IMR-90 (cell line): ENCODE measurements at regions not wholly inside any gene's neighbourhood (a gene's known extent, or its start where the extent isn't known, plus 50 kb on each side); places are given as distances from the start of the nearest gene placed in this dataset.

Experiments
- BHLHE40 ChIP-seq: fragments of 150-350 bp; IDR thresholded peaks from 2 replicates; pipeline ENCODE4 v1.6.1; 2016; ENCODE audit warnings: mild to moderate bottlenecking, low read depth, low read length
- FOS ChIP-seq: fragments of 150-350 bp; IDR thresholded peaks from 2 replicates; pipeline ENCODE4 v1.6.1; 2016; ENCODE audit warnings: low read depth, low read length
- POLR2A ChIP-seq: IDR thresholded peaks from 2 replicates; pipeline ENCODE4 v1.6.1; 2012; ENCODE audit warnings: mild to moderate bottlenecking, low read depth, low read length
- SMC3 ChIP-seq: fragments of 150-350 bp; IDR thresholded peaks from 2 replicates; pipeline ENCODE4 v1.6.1; 2016; ENCODE audit warnings: low read depth, mild to moderate bottlenecking, antibody characterized with exemption, low read length, moderate library complexity
- TF ChIP-seq, protein P1 (sequence below): conservative IDR thresholded peaks from 2 replicates; pipeline ENCODE4 v1.5.1; 2012; ENCODE audit warnings: mild to moderate bottlenecking, low read depth, low read length, improper control_type of control experiment

DNA sequence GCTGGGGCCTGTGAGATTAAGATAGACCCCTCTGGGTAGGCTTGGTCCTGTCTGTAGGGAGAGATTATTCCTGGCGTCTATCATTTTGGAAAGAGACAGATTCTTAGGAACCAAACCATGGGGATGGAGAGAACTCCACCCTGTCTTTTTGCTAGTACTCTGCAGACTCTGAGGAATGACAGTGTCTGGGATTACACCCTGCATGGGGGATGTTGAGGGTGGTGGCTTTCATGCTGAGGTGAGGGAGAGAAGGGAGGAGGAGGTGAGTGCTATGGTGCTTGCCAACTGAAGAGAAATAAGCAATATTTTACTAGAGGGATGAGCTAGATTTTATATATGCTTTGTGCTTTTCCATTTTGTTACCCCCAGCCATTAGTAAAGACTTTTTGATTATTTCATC lies 74.5 kb upstream of the PCDH8 start:
- TF ChIP-seq, protein P1, sequence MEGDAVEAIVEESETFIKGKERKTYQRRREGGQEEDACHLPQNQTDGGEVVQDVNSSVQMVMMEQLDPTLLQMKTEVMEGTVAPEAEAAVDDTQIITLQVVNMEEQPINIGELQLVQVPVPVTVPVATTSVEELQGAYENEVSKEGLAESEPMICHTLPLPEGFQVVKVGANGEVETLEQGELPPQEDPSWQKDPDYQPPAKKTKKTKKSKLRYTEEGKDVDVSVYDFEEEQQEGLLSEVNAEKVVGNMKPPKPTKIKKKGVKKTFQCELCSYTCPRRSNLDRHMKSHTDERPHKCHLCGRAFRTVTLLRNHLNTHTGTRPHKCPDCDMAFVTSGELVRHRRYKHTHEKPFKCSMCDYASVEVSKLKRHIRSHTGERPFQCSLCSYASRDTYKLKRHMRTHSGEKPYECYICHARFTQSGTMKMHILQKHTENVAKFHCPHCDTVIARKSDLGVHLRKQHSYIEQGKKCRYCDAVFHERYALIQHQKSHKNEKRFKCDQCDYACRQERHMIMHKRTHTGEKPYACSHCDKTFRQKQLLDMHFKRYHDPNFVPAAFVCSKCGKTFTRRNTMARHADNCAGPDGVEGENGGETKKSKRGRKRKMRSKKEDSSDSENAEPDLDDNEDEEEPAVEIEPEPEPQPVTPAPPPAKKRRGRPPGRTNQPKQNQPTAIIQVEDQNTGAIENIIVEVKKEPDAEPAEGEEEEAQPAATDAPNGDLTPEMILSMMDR: no peak
- TF ChIP-seq FOS (no peak), SMC3 (no peak), POLR2A (no peak), BHLHE40 (no peak)
